Activated CD8-positive, alpha-beta memory T cell treated with anti-CD3 and anti-CD28 coated beads for 36 hours (primary cell): ENCODE measurements at regions not wholly inside any gene's neighbourhood (a gene's known extent, or its start where the extent isn't known, plus 50 kb on each side); places are given as distances from the start of the nearest gene placed in this dataset.

Experiments
- CTCF ChIA-PET: fragments of 350-600 bp; sonication (Branson Sonifier 250); formaldehyde crosslinking; loops from one replicate; lab custom pipeline; 2021; ENCODE audit warnings: antibody characterized with exemption; lab: Charles Lee
- POLR2A ChIA-PET: fragments of 350-600 bp; sonication (Branson Sonifier 250); formaldehyde crosslinking; loops from one replicate; lab custom pipeline; 2021; ENCODE audit warnings: antibody characterized with exemption; lab: Charles Lee

DNA sequence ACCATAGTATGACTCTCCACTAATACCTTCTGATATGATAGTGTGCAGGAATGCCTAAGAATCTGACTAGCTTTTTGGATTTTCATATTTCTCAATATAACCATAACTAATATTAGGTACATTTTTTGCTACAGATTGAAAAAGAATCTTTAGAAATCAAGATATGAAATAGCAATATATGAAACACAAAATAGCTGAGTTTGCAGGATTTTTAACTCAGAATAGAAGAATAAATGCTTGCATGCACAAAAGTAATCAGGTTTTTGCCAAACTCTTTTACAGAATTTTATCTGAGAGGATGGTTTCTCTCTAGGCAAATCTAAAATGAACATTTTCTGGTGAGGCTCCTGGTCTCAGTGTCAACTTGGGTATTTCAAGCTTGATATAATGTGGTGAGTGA lies 402.6 kb downstream of the TMEM232 start:
- ChIA-PET CTCF (no interaction called here), POLR2A (no interaction called here)

DNA sequence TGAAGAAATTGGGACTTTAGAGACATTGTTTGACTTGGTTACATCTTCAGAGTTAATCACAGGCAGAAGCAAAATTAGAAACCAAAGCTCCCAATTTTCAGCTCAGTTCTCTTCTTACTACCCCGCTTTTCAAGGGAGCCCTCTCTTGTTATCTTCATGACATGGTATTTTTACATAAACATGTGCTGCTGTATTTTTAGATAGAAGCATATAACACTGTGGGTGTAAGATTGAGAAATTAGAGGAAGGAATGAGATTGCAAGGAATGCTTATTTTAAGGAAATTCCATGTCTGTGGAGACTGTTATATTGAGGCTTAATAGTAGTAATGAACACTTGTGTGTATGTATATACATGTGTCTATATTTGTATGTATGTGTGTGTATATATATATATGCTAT lies 401.6 kb downstream of the TMEM232 start:
- POLR2A ChIA-PET, result no interaction called here
- CTCF ChIA-PET, result no interaction called here

DNA sequence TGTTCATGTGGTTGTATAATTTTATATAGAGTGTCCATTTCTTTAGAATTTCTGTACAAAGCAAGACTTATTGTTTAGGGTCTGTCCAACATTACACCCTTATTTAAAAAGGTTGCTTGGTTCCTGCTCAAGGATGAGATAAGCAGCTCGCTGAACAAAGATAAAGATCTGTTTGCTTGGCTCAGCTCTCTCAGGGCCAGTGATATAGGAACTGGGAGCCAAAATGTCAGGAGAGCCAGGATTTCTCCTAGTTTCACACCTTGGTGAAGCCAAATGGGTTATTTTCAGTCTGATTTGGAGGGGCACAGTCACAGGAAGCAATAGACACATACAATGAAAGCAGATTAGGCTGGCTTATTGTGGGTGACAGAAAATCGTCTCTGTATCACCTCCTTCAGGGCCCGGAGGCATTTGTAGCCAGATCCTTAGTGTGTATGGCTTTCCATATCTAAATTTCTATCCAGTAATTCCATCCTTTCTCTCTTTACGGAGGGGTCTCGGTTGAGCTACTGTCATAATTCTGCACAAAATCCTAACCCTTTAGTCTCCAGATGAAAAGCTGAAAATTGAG lies 396.4 kb downstream of the TMEM232 start:
- CTCF ChIA-PET, result no interaction called here

DNA sequence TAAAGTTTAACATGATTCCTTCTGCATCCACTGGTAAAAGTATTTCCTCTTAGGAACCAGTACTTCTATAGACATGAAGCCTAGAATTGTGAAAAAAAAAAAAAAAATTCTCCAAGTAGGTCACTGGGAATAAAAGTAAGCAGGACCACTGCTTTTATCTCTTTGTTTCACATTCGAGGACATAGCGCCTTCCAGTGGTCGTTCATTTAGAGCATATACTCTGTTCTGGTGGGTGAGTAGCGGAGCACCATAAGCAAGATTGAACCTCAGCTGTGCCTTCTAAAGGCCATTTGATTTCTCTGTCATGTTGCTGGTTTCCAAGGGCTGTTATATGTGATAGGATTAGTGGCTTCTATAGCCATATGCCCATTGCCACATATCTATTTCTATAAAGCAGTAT lies 393.1 kb downstream of the TMEM232 start:
- CTCF ChIA-PET, result interaction anchor here (0.7 kb wide), 1 partner anchor 510 kb away, joined by 4 read pairs; no protein-coding TSS in a partner anchor
- POLR2A ChIA-PET, result no interaction called here

More for the DNA sequence above, 396.4 kb downstream of the TMEM232 start:
- POLR2A ChIA-PET, result no interaction called here

DNA sequence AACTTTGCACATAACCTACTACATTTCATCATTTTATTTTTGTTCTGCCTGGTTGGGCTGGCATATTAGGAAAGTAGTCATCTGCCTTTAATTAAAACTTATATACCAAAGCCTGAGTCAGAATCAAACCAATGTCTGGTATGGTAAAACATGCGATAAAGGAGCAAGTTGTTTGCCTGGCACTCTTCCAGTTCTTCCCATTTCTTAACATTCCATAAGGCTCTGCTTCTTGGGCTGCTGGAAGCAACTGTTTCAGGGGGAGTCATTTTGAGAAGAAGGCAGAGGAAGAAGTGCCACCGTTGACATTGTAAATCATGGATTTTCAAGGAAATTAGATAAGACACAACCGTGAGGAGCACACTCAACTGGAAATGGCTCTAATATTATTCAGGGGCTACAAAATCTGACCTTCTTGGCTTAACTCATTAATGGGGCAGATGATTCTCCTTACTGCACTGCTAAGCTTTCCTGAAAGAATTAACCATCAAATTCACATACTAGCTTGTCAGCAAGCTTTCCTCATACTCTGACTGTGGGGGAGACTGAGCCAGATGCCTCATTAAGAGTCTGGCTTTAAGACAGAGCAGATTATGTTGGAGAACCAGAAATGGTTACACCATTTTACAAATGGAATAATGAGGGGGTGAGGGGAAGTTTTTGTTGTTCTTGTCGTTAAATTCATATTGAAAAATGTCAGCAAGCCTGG lies 391.0 kb downstream of the TMEM232 start:
- ChIA-PET POLR2A (no interaction called here), CTCF (no interaction called here)

DNA sequence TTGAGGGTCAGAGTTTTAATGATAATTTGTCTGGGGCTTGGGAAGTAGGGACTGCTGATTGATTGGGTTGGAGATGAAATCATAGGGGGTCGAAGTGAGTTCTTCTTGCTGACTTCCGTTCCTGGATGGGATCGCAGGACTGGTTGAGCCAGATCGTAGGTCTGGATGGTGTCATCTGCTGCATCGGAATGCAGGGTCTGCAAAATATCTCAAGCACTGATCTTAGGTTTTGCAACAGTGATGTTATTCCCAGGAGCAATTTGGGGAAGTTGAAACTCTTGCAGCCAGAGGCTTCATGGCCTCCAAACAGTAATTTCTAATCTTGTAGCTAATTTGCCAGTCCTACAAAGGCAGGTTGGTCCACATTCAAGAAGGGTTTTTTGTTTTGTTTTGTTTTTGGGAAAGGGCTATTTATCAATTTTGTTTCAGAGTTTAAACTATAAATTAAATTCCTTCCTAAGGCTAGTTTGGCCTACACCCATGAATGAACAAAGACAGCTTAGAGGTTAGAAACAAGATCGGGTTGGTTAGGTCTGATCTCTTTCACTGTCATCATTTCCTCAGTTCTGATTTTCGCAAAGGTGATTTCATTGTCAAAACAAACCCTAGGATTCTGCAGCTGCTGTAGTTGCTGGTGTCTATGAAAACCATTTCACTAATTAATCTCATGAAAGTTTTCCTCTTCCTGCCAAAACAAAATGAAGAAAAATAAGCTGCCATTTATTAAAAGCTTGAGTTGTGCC lies 388.0 kb downstream of the TMEM232 start:
- ChIA-PET POLR2A (no interaction called here), CTCF (no interaction called here)

DNA sequence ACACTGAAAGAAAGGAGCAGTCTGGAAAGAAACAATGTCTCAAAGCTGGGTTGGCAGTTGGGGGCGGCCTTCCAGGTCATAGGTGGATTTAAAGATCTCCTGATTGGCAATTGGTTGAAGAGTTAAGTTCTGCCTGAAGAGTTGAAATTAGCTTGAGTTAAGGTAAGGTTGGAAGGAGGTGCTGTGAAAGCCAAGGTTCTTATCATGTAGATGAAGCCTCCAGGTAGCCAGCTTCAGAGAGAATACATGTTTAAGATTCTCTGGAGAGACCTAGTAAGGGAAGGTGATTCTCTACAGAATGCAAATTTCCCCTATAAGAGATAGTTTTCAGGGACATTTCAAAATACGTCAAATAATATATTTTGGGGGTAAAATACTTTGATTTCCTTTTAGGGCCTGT lies 387.1 kb downstream of the TMEM232 start:
- POLR2A ChIA-PET, result no interaction called here
- CTCF ChIA-PET, result no interaction called here

DNA sequence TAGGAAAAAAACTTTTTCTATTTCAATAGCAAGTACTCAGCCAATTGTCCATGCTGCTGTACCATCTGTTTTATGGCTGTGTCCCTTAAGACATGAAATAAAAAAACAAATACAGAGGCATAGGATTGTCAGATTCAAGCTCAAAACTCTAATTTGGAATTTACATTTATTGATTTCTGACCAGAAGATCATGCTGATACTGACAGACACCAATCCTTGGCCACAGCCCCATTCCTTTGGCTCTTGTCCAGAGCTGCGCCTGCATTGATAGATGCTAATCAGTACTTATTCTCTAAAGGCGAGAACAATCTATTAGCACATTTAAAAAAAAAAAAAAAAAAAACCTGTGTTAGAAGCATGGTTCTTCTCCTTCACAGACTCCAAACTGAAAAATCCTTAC lies 384.6 kb downstream of the TMEM232 start:
- POLR2A ChIA-PET, result no interaction called here
- CTCF ChIA-PET, result interaction anchor here (0.6 to 0.7 kb wide), 2 partner anchors 9 to 696 kb away, joined by 4 to 5 read pairs; no protein-coding TSS in a partner anchor

DNA sequence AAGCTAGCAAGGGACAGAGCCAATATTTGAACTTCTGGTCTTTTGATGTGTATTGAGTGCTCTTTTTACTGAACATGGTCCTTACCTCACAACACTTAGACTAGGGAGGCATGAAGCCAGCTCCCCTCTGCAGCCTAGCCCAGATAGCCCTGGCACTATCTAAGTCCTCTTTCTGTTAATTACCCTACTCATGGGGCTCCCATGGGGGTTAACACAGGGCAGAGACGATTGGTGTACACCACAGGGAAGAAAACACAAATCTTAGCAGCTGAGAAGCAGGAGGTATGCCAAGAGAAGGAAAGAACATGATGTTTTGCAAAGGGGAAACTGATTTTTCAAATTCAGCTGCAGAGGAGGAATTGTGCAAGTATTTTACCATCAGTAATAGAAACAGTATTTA lies 383.8 kb downstream of the TMEM232 start:
- ChIA-PET CTCF (interaction anchor here (0.6 kb wide), 1 partner anchor 697 kb away, joined by 5 read pairs; no protein-coding TSS in a partner anchor), POLR2A (no interaction called here)

DNA sequence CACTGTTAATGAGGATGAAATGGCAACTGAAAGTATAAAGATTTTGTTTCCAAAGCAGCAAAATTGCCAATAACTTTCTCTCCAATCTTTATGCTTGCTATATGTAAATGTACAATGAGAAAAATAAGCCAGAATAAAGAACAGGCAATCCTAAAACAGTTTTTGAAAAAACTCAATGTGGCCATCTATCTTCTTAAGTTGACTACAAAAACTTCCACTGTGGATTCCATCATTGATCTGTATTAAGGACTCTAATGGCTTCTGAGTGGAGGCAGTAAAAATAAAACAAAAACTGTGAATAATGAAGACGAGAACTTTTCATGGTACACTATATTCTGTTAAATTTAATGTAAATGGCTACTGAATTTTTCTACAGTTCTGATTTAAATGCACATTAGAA lies 382.9 kb downstream of the TMEM232 start:
- ChIA-PET CTCF (no interaction called here), POLR2A (no interaction called here)

DNA sequence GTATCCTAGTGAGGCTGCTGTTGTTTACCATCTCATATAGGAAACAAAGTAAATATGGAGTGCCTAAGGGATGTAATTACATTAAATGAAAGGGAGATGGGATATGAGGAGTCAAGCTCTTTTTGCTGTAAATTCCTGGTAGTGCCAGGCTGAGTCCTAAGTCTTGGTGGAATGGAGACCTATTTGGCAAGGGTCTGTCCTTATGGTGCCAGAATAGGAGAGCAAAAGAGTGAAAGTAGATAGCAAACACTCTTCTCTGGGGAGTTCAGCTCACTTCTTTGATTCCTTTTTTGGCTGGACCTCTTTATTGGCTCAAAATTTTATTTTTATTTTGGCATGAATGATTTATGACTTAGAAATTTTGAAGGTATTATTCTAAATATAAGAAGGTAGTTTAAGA lies 380.8 kb downstream of the TMEM232 start:
- CTCF ChIA-PET, result no interaction called here

DNA sequence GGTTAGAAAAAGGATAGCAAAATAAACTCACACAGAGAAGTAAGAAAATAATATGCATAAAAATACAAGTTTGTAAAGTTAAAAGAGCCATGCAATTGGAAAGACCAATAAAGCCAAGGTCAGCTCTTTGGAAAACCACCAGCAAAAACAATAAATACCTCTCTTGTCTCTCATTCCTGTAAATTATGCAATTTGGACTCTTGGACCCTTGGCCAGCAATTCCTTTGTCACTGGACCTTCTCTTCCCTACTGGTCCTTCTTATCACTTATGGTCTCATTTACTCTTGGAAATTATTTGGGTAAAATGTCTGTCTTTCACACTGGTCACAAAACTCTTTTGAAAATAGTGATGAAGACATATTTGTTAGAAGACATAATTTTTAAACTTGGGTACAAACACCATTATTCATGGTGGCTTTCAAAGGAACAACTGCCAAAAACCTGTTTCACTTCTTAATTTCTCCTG lies 379.5 kb downstream of the TMEM232 start:
- CTCF ChIA-PET, result no interaction called here
- POLR2A ChIA-PET, result no interaction called here

More for the DNA sequence above, 380.8 kb downstream of the TMEM232 start:
- POLR2A ChIA-PET, result no interaction called here

DNA sequence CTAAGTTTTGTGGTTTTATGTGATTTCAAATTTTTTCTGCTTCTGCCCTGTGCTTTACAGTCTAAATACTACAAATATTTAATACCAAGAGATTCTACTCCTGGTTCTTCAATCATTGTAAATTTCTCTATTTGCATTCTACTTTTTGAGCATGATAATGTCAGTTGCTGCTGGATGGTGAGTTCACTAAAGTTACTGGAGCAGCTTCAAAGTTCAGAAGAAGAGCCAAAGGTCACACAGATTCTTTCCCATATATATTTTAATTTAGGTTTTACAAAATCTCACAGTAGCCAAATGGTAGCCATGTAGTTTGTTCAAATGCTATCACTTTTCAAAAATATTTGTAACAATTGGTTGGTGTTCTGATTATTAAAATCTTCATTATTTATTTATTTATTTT lies 378.7 kb downstream of the TMEM232 start:
- ChIA-PET POLR2A (no interaction called here), CTCF (no interaction called here)

DNA sequence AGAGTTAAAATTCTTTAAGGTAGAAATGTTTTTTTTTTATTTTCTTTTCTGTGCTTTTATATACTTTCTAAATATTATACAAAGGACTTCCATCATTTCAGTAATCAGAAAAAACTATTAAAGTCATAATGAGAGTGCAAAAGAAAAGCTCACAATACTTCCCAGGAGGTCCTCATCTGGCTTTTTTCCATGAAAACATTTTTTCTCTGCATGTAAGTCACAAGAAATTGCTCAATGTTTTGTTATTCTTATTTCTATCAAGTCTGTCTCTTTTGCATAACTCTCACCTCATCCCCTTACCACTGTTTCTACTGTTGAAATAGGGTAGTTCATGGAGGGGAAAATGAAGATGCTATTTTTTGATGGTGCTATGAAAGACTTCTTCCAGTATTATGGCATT lies 375.0 kb downstream of the TMEM232 start:
- CTCF ChIA-PET, result no interaction called here
- POLR2A ChIA-PET, result no interaction called here

DNA sequence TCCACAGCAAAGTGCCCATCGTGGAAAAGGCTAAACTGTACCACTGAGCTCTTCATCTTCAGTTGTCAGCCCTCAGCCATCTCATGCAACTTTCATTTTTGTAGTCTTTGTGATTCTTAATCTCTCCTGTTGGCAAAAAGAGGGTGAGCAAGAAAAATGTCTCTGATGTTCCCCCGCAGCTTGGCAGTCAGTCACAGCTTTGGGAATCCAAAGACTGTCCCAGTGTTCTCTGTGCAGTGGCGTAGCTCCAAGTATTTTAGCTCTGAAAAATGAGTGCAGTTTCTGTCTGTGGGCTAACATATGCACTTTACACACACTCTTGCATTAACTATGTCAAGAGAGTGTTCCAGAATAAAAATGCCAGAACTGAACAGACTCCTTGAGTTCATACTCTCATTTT lies 372.2 kb downstream of the TMEM232 start:
- CTCF ChIA-PET, result no interaction called here
- POLR2A ChIA-PET, result no interaction called here

DNA sequence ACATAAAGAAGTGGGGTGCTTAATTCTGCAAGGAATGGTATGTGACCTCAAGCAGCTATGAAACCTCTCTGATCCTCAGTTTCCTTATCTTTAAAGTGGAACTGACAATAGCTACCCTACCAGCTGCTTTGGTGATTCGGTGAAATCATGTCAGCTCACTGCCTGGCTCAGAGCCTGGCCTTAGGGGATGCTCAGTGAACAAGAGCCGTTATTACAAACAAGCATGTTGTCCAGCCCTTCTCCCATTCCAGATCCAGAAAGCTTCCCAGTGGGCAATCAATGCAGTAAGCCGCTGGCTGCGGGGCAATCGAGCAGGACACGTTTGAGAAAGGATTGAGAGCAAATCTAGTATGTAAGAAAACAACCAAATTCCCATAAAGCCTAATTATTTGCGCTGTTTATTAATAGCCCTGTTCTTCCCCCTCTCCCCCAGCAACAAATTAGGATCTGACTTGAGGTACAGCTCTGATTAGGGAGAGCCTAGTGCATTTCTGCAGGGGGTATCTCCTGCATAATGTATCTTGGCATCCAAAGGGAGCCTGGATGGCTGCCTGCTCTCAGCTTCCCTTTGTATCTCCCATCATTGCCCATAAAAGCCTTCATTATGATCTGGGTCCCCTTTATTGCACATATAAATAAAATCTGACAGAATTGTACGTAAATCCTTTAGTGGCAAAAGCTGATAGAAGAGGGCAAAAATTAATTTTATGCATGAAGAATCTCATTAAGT lies 371.4 kb downstream of the TMEM232 start:
- POLR2A ChIA-PET, result no interaction called here
- CTCF ChIA-PET, result no interaction called here

DNA sequence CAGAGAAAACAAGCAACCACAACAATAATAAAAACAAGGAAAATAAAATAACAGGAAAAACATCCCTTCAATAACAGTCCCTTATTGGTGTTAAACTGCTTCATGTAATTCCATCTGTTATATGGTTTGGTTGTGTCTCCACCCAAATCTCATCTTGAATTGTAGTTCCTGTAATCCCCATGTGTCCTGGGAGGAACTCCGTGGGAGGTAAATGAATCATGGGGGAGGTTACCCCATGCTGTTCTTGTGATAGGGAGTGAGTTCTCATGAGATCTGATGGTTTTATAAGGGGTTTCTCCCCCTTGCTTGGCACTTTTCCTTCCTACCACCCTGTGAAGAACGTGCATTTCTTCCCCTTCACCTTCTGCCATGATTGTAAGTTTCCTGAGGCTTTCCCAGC lies 369.8 kb downstream of the TMEM232 start:
- POLR2A ChIA-PET, result no interaction called here
- CTCF ChIA-PET, result no interaction called here

DNA sequence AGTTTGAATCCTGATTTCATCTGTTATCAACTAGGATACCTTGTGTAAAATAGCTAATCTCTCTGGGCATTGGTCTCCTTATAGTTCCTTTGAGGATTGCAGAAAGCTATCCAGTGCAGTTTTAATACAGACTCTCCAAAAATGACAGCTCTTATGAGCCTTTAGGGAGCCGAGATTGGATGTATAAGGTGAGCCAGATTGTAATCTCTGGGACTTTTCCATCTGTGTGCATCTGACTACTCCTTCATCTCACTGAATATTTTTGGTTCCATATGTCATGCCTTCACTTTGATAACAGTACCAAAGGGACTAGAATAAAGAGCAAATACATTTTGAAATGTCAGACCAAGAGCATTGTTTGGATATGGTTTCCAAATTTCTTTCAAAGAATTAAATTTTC lies 367.2 kb downstream of the TMEM232 start:
- ChIA-PET CTCF (no interaction called here), POLR2A (no interaction called here)

DNA sequence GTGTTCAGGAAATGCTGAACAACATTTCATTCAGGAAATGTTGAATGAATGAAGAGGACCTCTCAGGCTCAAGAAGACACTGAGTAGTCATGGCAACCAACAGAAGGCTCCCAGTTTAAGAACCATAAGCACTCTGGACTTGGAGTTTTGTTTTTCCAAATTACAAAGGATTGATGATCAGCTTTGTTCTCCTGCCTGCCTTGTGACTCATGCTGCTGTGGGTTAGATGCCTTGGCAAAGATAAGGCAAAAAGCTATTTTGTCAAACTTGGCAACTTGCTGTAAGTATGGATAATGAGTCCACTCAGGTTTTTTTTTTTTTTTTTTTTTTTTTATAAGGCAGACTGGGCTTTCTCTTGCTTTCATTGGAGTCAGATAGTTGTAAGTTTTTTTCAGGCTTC lies 365.0 kb downstream of the TMEM232 start:
- CTCF ChIA-PET, result interaction anchor here (0.7 kb wide), 1 partner anchor 1322 kb away, joined by 5 read pairs; no protein-coding TSS in a partner anchor
- POLR2A ChIA-PET, result no interaction called here

DNA sequence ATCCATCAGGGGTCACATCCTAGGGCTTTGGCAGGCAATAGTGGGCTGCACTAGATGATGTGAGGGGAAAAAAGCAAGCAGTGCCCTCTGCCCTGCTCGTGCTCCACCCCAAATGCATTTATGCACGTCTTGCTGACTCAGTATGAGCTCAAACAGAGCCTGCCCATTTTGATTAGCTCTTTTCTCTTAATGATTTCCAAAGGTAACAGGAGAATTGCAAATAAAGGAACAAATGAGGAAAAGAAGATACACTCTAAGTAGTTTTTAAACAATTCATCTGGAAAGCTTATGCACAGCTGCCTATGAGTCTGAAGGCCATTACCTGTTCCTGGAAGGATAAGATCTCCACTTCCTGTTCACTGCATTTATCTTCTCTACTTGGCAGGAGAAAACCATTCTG lies 364.2 kb downstream of the TMEM232 start:
- CTCF ChIA-PET, result interaction anchor here (0.7 kb wide), 1 partner anchor 1323 kb away, joined by 5 read pairs; no protein-coding TSS in a partner anchor

More for the DNA sequence above, 364.2 kb downstream of the TMEM232 start:
- POLR2A ChIA-PET, result no interaction called here
